Esophagus squamous epithelium (tissue), 5 donors: ENCODE measurements at regions not wholly inside any gene's neighbourhood (a gene's known extent, or its start where the extent isn't known, plus 50 kb on each side); places are given as distances from the start of the nearest gene placed in this dataset.
"Not testable (repeated sequence)": the region's sequence is repeated elsewhere in the genome, so short reads cannot be mapped to it uniquely, and the experiment has no call there.

Experiments used
- DNase-seq: peaks from one replicate; lab custom pipeline; 2025; lab: John Stamatoyannopoulos, UW
- H3K27ac ChIP-seq, 4 donors: fragments of 200-600 bp; sonication (generic); one replicate each; pipeline ENCODE4 v1.5.1; 2016 to 2019; ENCODE audit warnings: mild to moderate bottlenecking in 1 of 4
- H3K27me3 ChIP-seq, 4 donors: fragments of 200-600 bp; sonication (generic); 1 replicate in 3 of 4; 2 replicates in 1 of 4; pipeline versions ENCODE4 v1.5.1 to v1.6.0; 2017 to 2021; ENCODE audit warnings: antibody characterized with exemption in 1 of 4
- H3K36me3 ChIP-seq, 3 donors: fragments of 200-600 bp; sonication (generic); one replicate each; pipeline ENCODE4 v1.5.1; 2016 to 2019
- H3K4me1 ChIP-seq, 3 donors: fragments of 200-600 bp; sonication (generic); one replicate each; pipeline ENCODE4 v1.5.1; 2017 to 2019
- H3K4me3 ChIP-seq, 4 donors: fragments of 200-600 bp; sonication (generic); 1 replicate in 3 of 4; 2 replicates in 1 of 4; pipeline ENCODE4 v1.5.1; 2016 to 2019; ENCODE audit warnings: mild to moderate bottlenecking in 2 of 4, moderate library complexity in 1 of 4
- H3K9me3 ChIP-seq, 3 donors: fragments of 200-600 bp; sonication (generic); one replicate each; pipeline ENCODE4 v1.5.1; 2016 to 2019
- CTCF ChIP-seq, 6 experiments: fragments of 450-650 bp in 4 of 6; fragments of 200-600 bp in 2 of 6; sonication (generic) in 2 of 6; IDR thresholded peaks; one replicate each; pipeline ENCODE4 v1.5.1; 2016 to 2019; ENCODE audit warnings: antibody characterized with exemption in 6 of 6, mild to moderate bottlenecking in 4 of 6, moderate library complexity in 4 of 6
- POLR2A ChIP-seq, 4 donors: fragments of 450-650 bp; IDR thresholded peaks; one replicate each; pipeline ENCODE4 v1.6.1; 2017; ENCODE audit warnings: antibody characterized with exemption in 4 of 4, mild to moderate bottlenecking in 4 of 4, moderate library complexity in 3 of 4
- whole genome bisulfite sequencing, 2 donors: methylation state at CpG; one replicate each; pipeline ENCODE4 v1.1.5; 2018; 5-methylcytosine and 5-hydroxymethylcytosine counted together
- intact Hi-C: fragments of 100-400 bp; cut with DNase I; formaldehyde crosslinking; loops from one replicate; pipeline ENCODE4 v1.15.0; 2022
- donor health status: DM: yes; HTN: yes; CAD: no.

GRCh38 chr2:224169847-224170246 lies 130.8 kb upstream of the SERPINE2 start:
- no peak for DNase-seq
- TF ChIP-seq POLR2A (IDR thresholded peaks at IDR 0.05) (no peak), CTCF (IDR thresholded peaks at IDR 0.05) (no peak)

GRCh38 chr2:224167781-224168180 lies 128.7 kb upstream of the SERPINE2 start:
- H3K4me3 ChIP-seq, intact Hi-C loops: not testable (repeated sequence)

More at GRCh38 chr2:224169847-224170246, 130.8 kb upstream of the SERPINE2 start:
- Histone ChIP-seq H3K27me3 (no peaks in the 10 kb centered on the region), H3K4me3 (no peak overlapping the region), H3K4me1 (no peaks in the 10 kb centered on the region), H3K27ac (no peak overlapping the region), H3K9me3 (no peaks in the 10 kb centered on the region), H3K36me3 (no peaks in the 10 kb centered on the region)
- WGBS, 2 donors: 78 to 82% methylated on average over 3 to 5 of the region's 8 CpGs
- intact Hi-C loops: no loop called here

GRCh38 chr2:224166654-224167053 lies 127.6 kb upstream of the SERPINE2 start:
- TF ChIP-seq CTCF (IDR thresholded peaks at IDR 0.05) (no peak), POLR2A (IDR thresholded peaks at IDR 0.05) (no peak)
- Histone ChIP-seq H3K27me3 (no peaks in the 10 kb centered on the region), H3K36me3 (no peaks in the 10 kb centered on the region), H3K4me1 (peaks cover 0 to 5% (median 0%) of the 10 kb centered on the region in 3 donors), H3K9me3 (no peaks in the 10 kb centered on the region), H3K27ac (no peak overlapping the region), H3K4me3 (no peak overlapping the region)
- WGBS, 2 donors: 90 to 98% methylated on average over 2 of the region's 2 CpGs
- DNase-seq: no peak
- intact Hi-C loops: no loop called here

More at GRCh38 chr2:224167781-224168180, 128.7 kb upstream of the SERPINE2 start:
- H3K4me1 ChIP-seq, DNase-seq, H3K9me3 ChIP-seq, H3K36me3 ChIP-seq, H3K27me3 ChIP-seq, H3K27ac ChIP-seq: not testable (repeated sequence)

- H3K27ac ChIP-seq: no peak overlapping the region
- WGBS, 2 donors: 15 to 37% methylated on average over 2 of the region's 2 CpGs
- TF ChIP-seq CTCF (IDR thresholded peaks at IDR 0.05): no peak
- no peak for TF ChIP-seq POLR2A (IDR thresholded peaks at IDR 0.05)
- intact Hi-C loops: no loop called here
- H3K27me3 ChIP-seq: no peaks in the 10 kb centered on the region
- no peak overlapping the region for H3K4me3 ChIP-seq
- no peaks in the 10 kb centered on the region for H3K36me3 ChIP-seq
- no peaks in the 10 kb centered on the region for H3K9me3 ChIP-seq
- peaks cover 0 to 11% (median 5%) of the 10 kb centered on the region in 3 donors for H3K4me1 ChIP-seq
- no peak for DNase-seq
Measured at GRCh38 chr2:224165901-224166319, 126.8 kb upstream of the SERPINE2 start.

GRCh38 chr2:224163566-224164307 lies 124.7 kb upstream of the SERPINE2 start:
- Histone ChIP-seq H3K27me3 (no peaks in the 10 kb centered on the region), H3K9me3 (no peaks in the 10 kb centered on the region), H3K36me3 (no peaks in the 10 kb centered on the region), H3K27ac (peak overlapping the region in 1 of 4 donors; percentile 19), H3K4me3 (no peak overlapping the region), H3K4me1 (peaks cover 0 to 18% (median 5%) of the 10 kb centered on the region in 3 donors)
- intact Hi-C loops: no loop called here
- no peak for DNase-seq
- 75 to 76% methylated on average over 4 of the region's 4 CpGs for WGBS, 2 donors
- TF ChIP-seq POLR2A (IDR thresholded peaks at IDR 0.05) (no peak), CTCF (IDR thresholded peaks at IDR 0.05) (no peak)
